ENCODE measurements at regions not wholly inside any gene's neighbourhood (a gene's known extent, or its start where the extent isn't known, plus 50 kb on each side); places are given as distances from the start of the nearest gene placed in this dataset.

DNA sequence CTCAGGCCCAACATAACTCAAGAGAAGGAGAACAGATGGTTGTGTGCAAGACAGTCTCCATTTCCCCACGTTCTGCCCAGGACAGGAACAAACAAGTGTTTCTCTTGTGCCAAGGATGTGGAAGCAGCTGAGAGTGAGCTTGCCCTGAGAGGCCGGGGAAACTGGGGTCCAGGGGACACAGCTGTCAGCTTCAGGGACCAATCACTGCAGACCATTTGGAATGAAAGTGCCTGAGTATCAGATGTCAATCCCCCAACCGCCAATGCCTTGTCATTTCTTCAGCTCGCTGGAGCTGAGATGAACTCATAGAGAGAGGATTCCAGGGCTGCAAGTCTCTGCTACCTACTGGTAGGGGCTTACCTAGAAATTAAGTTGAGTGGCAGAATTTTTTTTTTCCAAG, 71.9 kb upstream of the METAP2 start:
- TF ChIP-seq, protein P1, sequence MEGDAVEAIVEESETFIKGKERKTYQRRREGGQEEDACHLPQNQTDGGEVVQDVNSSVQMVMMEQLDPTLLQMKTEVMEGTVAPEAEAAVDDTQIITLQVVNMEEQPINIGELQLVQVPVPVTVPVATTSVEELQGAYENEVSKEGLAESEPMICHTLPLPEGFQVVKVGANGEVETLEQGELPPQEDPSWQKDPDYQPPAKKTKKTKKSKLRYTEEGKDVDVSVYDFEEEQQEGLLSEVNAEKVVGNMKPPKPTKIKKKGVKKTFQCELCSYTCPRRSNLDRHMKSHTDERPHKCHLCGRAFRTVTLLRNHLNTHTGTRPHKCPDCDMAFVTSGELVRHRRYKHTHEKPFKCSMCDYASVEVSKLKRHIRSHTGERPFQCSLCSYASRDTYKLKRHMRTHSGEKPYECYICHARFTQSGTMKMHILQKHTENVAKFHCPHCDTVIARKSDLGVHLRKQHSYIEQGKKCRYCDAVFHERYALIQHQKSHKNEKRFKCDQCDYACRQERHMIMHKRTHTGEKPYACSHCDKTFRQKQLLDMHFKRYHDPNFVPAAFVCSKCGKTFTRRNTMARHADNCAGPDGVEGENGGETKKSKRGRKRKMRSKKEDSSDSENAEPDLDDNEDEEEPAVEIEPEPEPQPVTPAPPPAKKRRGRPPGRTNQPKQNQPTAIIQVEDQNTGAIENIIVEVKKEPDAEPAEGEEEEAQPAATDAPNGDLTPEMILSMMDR (IDR thresholded peaks at IDR 0.05; ENCODE audit: borderline replicate concordance, extremely low read depth, low read length, poor library complexity, severe bottlenecking) = no peak
- TF ChIP-seq EZH2 (IDR thresholded peaks at IDR 0.05; ENCODE audit: borderline replicate concordance, low read depth, low read length, severe bottlenecking) = no peak

Data from DND-41 (cell line).